ENCODE measurements at regions not wholly inside any gene's neighbourhood (a gene's known extent, or its start where the extent isn't known, plus 50 kb on each side); places are given as distances from the start of the nearest gene placed in this dataset.

DNA sequence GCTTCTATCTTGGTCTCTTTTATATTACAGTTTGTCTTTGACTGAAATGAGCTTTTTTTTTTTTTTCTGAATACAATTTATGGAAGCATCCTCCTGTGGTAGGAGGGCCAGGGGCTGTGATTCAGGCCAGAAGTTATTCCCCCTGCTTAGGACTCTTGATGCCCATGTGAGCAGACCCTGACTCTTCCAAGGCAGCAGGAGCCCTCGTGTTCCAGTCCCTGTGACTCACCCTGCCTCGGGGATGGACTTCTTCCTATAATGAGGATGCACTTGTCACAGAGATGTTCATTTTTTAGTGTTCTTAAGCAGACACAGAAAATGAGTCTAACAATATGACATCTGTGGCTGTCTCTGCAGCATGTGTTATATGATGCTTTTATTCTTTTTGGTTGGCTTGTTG, 1293.7 kb upstream of the AUTS2 start:
- no peak overlapping the region for H3K27ac ChIP-seq (ENCODE audit: insufficient read depth, low read length)
- H3K9ac ChIP-seq (ENCODE audit: insufficient read depth, low read length): no peak overlapping the region
- no peak overlapping the region for H2AFZ ChIP-seq (ENCODE audit: low read length)
- no peak overlapping the region for H3K4me3 ChIP-seq (replicated peaks in 1 of 4; ENCODE audit: control extremely low read depth in 1 of 4, insufficient read depth in 1 of 4, low read depth in 3 of 4, low read length in 4 of 4)
- DNase-seq (ENCODE audit: low read depth in 2 of 2): no peak
- no peaks in the 10 kb centered on the region for H3K9me3 ChIP-seq (ENCODE audit: control insufficient read depth, insufficient read depth, low read depth, low read length)
- H4K20me1 ChIP-seq (ENCODE audit: control insufficient read depth, extremely low read depth, insufficient read depth, low read length): no peaks in the 10 kb centered on the region
- H3K36me3 ChIP-seq (ENCODE audit: control insufficient read depth, insufficient read depth, low read length): no peaks in the 10 kb centered on the region
- H3K4me2 ChIP-seq (ENCODE audit: extremely low read depth, insufficient read depth, low read length): no peak overlapping the region
- H3K79me2 ChIP-seq (ENCODE audit: control insufficient read depth, insufficient read depth, low read length): no peaks in the 10 kb centered on the region
- TF ChIP-seq CTCF (conservative IDR thresholded peaks at IDR 0.05 in 1 of 2, IDR thresholded peaks at IDR 0.05 in 1 of 2; ENCODE audit: low read depth in 1 of 2, low read length in 2 of 2): no peak
- no peak for TF ChIP-seq EZH2 (IDR thresholded peaks at IDR 0.05; ENCODE audit: low read length, missing control alignments)
- H3K27me3 ChIP-seq (ENCODE audit: control insufficient read depth, insufficient read depth, low read length): no peaks in the 10 kb centered on the region
- no peaks in the 10 kb centered on the region for H3K4me1 ChIP-seq (ENCODE audit: control insufficient read depth, extremely low read depth, insufficient read depth, low read length)

DNA sequence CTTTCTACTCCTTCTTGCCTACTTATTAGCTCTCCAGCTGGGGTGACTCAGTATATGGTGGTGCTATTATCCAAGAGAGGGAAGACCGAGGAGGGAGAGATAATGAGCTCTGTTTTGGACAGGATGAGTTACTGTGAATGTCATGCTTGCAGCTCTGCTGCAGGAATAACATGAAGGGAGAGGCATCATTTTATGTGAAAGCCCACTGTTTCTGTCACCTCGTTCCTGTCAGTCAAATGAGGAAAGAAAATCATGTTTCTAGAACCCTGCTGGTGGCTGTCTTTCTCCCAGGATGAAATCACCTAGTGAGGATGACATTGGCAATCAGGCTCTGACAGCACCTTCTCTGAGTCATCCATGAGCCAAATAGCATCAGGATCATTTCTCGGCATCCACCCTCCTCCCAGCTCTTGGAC, 1291.6 kb upstream of the AUTS2 start:
- DNase-seq (ENCODE audit: low read depth in 2 of 2): no peak
- Histone ChIP-seq H3K79me2 (ENCODE audit: control insufficient read depth, insufficient read depth, low read length) (no peaks in the 10 kb centered on the region), H3K4me2 (ENCODE audit: extremely low read depth, insufficient read depth, low read length) (no peak overlapping the region), H3K27me3 (ENCODE audit: control insufficient read depth, insufficient read depth, low read length) (no peaks in the 10 kb centered on the region), H3K4me3 (replicated peaks in 1 of 4; ENCODE audit: control extremely low read depth in 1 of 4, insufficient read depth in 1 of 4, low read depth in 3 of 4, low read length in 4 of 4) (no peak overlapping the region), H3K27ac (ENCODE audit: insufficient read depth, low read length) (no peak overlapping the region), H3K36me3 (ENCODE audit: control insufficient read depth, insufficient read depth, low read length) (no peaks in the 10 kb centered on the region), H4K20me1 (ENCODE audit: control insufficient read depth, extremely low read depth, insufficient read depth, low read length) (no peaks in the 10 kb centered on the region), H3K9ac (ENCODE audit: insufficient read depth, low read length) (no peak overlapping the region), H3K4me1 (ENCODE audit: control insufficient read depth, extremely low read depth, insufficient read depth, low read length) (no peaks in the 10 kb centered on the region), H2AFZ (ENCODE audit: low read length) (no peak overlapping the region), H3K9me3 (ENCODE audit: control insufficient read depth, insufficient read depth, low read depth, low read length) (no peaks in the 10 kb centered on the region)
- TF ChIP-seq EZH2 (IDR thresholded peaks at IDR 0.05; ENCODE audit: low read length, missing control alignments): no peak
- no peak for TF ChIP-seq CTCF (conservative IDR thresholded peaks at IDR 0.05 in 1 of 2, IDR thresholded peaks at IDR 0.05 in 1 of 2; ENCODE audit: low read depth in 1 of 2, low read length in 2 of 2)

- Histone ChIP-seq H3K36me3 (ENCODE audit: control insufficient read depth, insufficient read depth, low read length) (no peaks in the 10 kb centered on the region), H3K4me1 (ENCODE audit: control insufficient read depth, extremely low read depth, insufficient read depth, low read length) (no peaks in the 10 kb centered on the region), H3K9me3 (ENCODE audit: control insufficient read depth, insufficient read depth, low read depth, low read length) (no peaks in the 10 kb centered on the region), H4K20me1 (ENCODE audit: control insufficient read depth, extremely low read depth, insufficient read depth, low read length) (no peaks in the 10 kb centered on the region), H3K4me2 (ENCODE audit: extremely low read depth, insufficient read depth, low read length) (no peak overlapping the region), H2AFZ (ENCODE audit: low read length) (no peak overlapping the region), H3K9ac (ENCODE audit: insufficient read depth, low read length) (no peak overlapping the region), H3K27me3 (ENCODE audit: control insufficient read depth, insufficient read depth, low read length) (no peaks in the 10 kb centered on the region), H3K4me3 (replicated peaks in 1 of 4; ENCODE audit: control extremely low read depth in 1 of 4, insufficient read depth in 1 of 4, low read depth in 3 of 4, low read length in 4 of 4) (no peak overlapping the region), H3K79me2 (ENCODE audit: control insufficient read depth, insufficient read depth, low read length) (no peaks in the 10 kb centered on the region), H3K27ac (ENCODE audit: insufficient read depth, low read length) (no peak overlapping the region)
- no peak for DNase-seq (ENCODE audit: low read depth in 2 of 2)
- no peak for TF ChIP-seq EZH2 (IDR thresholded peaks at IDR 0.05; ENCODE audit: low read length, missing control alignments)
- no peak for TF ChIP-seq CTCF (conservative IDR thresholded peaks at IDR 0.05 in 1 of 2, IDR thresholded peaks at IDR 0.05 in 1 of 2; ENCODE audit: low read depth in 1 of 2, low read length in 2 of 2)
These were observed 1289.0 kb upstream of the AUTS2 start for GRCh38 chr7:68309271-68309670.

Measured in fibroblast of lung (primary cell).